K562 (cell line): ENCODE measurements at regions not wholly inside any gene's neighbourhood (a gene's known extent, or its start where the extent isn't known, plus 50 kb on each side); places are given as distances from the start of the nearest gene placed in this dataset.

Experiments used
- ATAC-seq: fragments of 200-7000 bp; cut with Tn5 transposase; 3 replicates; pipeline ENCODE4 v1.9.1; 2020; ENCODE audit warnings: moderate library complexity
- BruUV-seq: library from RNA; stranded (reverse); fragments of 400-500 nt; replicated peaks from 2 replicates; lab custom pipeline; 2021; lab: Mats Ljungman, UMichigan
- CTCF ChIA-PET: fragments of 300-600 bp; formaldehyde crosslinking; extraction: SDS; loops from one replicate; lab custom pipeline; 2021; ENCODE audit warnings: low intra/inter-chr PET ratio; lab: Yijun Ruan, JAX
- POLR2A ChIA-PET: fragments of 300-600, 350-650 bp; sonication (Branson Sonifier 250); formaldehyde crosslinking; extraction: SDS; loops from one replicate; lab custom pipeline; 2021; ENCODE audit warnings: antibody characterized with exemption, inconsistent platforms; lab: Yijun Ruan, JAX
- DNase-seq, 4 experiments: peaks; one replicate each; pipeline versions ENCODE4 v3.0.0 to v3.0.0-alpha.2; 2011 to 2018; ENCODE audit warnings: low spot score in 3 of 4, mixed read lengths in 3 of 4; ENCODE audit errors: extremely low read depth in 1 of 4
- FAIRE-seq: peaks from 2 replicates; lab custom pipeline; 2011; peaks lifted over from hg19 to GRCh38; lab: Jason Lieb, UNC
- H2AFZ ChIP-seq: 2 replicates; pipeline ENCODE4 v1.6.0; 2011; ENCODE audit warnings: low read depth, low read length, control low read depth, inconsistent platforms
- H3K27ac ChIP-seq: fragments of 200-600 bp; 3 replicates; pipeline ENCODE4 v1.8.0; 2011; ENCODE audit warnings: low read depth, mild to moderate bottlenecking, control low read depth, inconsistent platforms, low read length, moderate library complexity, mixed read lengths; ENCODE audit errors: extremely low read depth
- H3K27me3 ChIP-seq, 2 experiments: fragments of 300-600 bp in 1 of 2; 2 replicates in 1 of 2; 3 replicates in 1 of 2; pipeline versions ENCODE4 v1.6.0 to v1.8.0; 2011; ENCODE audit warnings: inconsistent platforms in 2 of 2, low read length in 2 of 2, mild to moderate bottlenecking in 1 of 2, mixed read lengths in 1 of 2, moderate library complexity in 1 of 2; ENCODE audit not compliant: control insufficient read depth in 2 of 2, insufficient read depth in 2 of 2
- H3K36me3 ChIP-seq: fragments of 300-600 bp; 3 replicates; pipeline ENCODE4 v1.8.0; 2011; ENCODE audit warnings: mild to moderate bottlenecking, low read length, inconsistent platforms; ENCODE audit not compliant: control insufficient read depth, insufficient read depth
- H3K4me1 ChIP-seq, 2 experiments: fragments of 200-600 bp in 1 of 2; replicated peaks in 1 of 2; 2 replicates in 1 of 2; 3 replicates in 1 of 2; pipeline versions ENCODE4 v1.5.1 to v1.8.0; 2011; ENCODE audit warnings: inconsistent platforms in 2 of 2, low read length in 2 of 2, mild to moderate bottlenecking in 1 of 2, mixed read lengths in 1 of 2, moderate library complexity in 1 of 2; ENCODE audit not compliant: control insufficient read depth in 2 of 2, insufficient read depth in 2 of 2
- H3K4me2 ChIP-seq: 2 replicates; pipeline ENCODE4 v1.6.1; 2011; ENCODE audit warnings: low read length, control low read depth, inconsistent platforms, mixed read lengths; ENCODE audit not compliant: insufficient read depth
- H3K4me3 ChIP-seq: fragments of 200-600 bp; sonication (generic), shearing (Covaris generic); 2 replicates; pipeline ENCODE4 v1.5.1; 2016; ENCODE audit warnings: control low read depth, inconsistent platforms
- H3K79me2 ChIP-seq: fragments of 200-600 bp; 3 replicates; pipeline ENCODE4 v1.8.0; 2011; ENCODE audit warnings: low read length, inconsistent platforms; ENCODE audit not compliant: control insufficient read depth, insufficient read depth
- H3K9ac ChIP-seq, 2 experiments: 2 replicates each; pipeline versions ENCODE4 v1.6.0 to v1.6.1; 2011; ENCODE audit warnings: low read depth in 2 of 2, low read length in 2 of 2, control low read depth in 1 of 2, inconsistent platforms in 1 of 2, mild to moderate bottlenecking in 1 of 2, mixed read lengths in 1 of 2; ENCODE audit not compliant: insufficient read depth in 1 of 2
- H3K9me1 ChIP-seq: one replicate; pipeline ENCODE4 v1.6.0; 2011; ENCODE audit warnings: inconsistent platforms, mild to moderate bottlenecking, low read length, moderate library complexity; ENCODE audit not compliant: control insufficient read depth, insufficient read depth
- H3K9me3 ChIP-seq: replicated peaks from 2 replicates; pipeline ENCODE4 v1.5.1; 2011; ENCODE audit warnings: low read depth, low read length, inconsistent platforms; ENCODE audit not compliant: control insufficient read depth, insufficient read depth
- H4K20me1 ChIP-seq: replicated peaks from 2 replicates; pipeline ENCODE4 v1.6.1; 2011; ENCODE audit warnings: low read length, inconsistent platforms, mixed read lengths; ENCODE audit not compliant: control insufficient read depth, insufficient read depth
- DPF2 ChIP-seq: fragments of 450-650 bp; IDR thresholded peaks from 2 replicates; pipeline ENCODE4 v1.6.1; 2016
- FOXA3 ChIP-seq, 2 experiments: fragments of 450-650 bp in 1 of 2; sonication (generic) in 1 of 2; formaldehyde crosslinking; IDR thresholded peaks in 1 of 2; conservative IDR thresholded peaks in 1 of 2; 2 replicates each; pipeline versions ENCODE4 v1.4.0 to v1.8.0; 2020 to 2022; ENCODE audit warnings: mild to moderate bottlenecking in 2 of 2, missing genetic modification reagents in 1 of 2
- NFIC ChIP-seq: fragments of 450-650 bp; IDR thresholded peaks from 2 replicates; pipeline ENCODE4 v1.6.1; 2017; ENCODE audit warnings: mild to moderate bottlenecking, inconsistent platforms
- NFRKB ChIP-seq: fragments of 450-650 bp; IDR thresholded peaks from 2 replicates; pipeline ENCODE4 v1.6.1; 2016; ENCODE audit warnings: low read depth
- NR3C1 ChIP-seq: sonication (generic); formaldehyde crosslinking; IDR thresholded peaks from 2 replicates; pipeline ENCODE4 v1.8.1; 2022; ENCODE audit warnings: missing genetic modification reagents
- RBM22 ChIP-seq: fragments of 200-400 bp; formaldehyde crosslinking; IDR thresholded peaks from 2 replicates; pipeline ENCODE4 v1.6.1; 2018; ENCODE audit warnings: low read length, low read depth; ENCODE audit not compliant: poor library complexity, severe bottlenecking
- SREBF2 ChIP-seq: sonication (generic); formaldehyde crosslinking; IDR thresholded peaks from 2 replicates; pipeline ENCODE4 v1.4.0; 2020; ENCODE audit warnings: mild to moderate bottlenecking, missing genetic modification reagents
- WGBS: fragments of 100-300 bp; shearing (Covaris generic); methylation state at CpG from one replicate; pipeline ENCODE4 v1.1.6; 2016; ENCODE audit warnings: low coverage, mixed read lengths; ENCODE audit not compliant: insufficient coverage; ENCODE audit errors: missing lambda C conversion rate; 5-methylcytosine and 5-hydroxymethylcytosine counted together
- in situ Hi-C: fragments of 300-500 bp; cut with MboI; formaldehyde crosslinking; loops from 4 replicates; pipeline ENCODE4 v1.15.0; 2018; ENCODE audit warnings: inconsistent platforms, mixed read lengths
- intact Hi-C: fragments of 100-400 bp; cut with micrococcal nuclease; formaldehyde crosslinking; loops from 2 replicates; pipeline ENCODE4 v1.14.2; 2022
- TF ChIP-seq, protein P1 (sequence below): fragments of 250-450 bp; sonication (Bioruptor Pico); IDR thresholded peaks from 2 replicates; pipeline ENCODE4 v1.9.0; 2021; ENCODE audit warnings: mild to moderate bottlenecking, inconsistent platforms

DNA sequence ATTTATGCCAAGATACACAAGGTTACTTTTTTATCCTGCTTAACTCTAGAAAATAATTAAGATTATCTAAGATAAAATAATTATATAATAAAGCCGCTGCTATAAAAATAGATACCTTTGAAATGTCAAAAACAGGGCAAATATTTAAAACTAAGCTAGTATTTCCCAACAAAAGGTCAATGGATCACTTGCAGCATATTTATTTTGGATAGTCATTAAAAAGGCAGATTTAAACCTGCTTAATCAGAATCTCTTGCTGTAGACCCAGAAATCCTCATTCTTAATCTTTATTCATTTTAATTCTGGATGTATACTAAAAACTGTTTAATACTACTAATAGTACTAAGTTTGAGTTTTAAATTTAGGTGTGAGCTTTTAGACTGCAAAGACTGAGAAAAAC lies 139.0 kb upstream of the CWC22 start:
- ATAC-seq (no peak), FAIRE-seq (no peak), DNase-seq (no peak)
- no peaks in the 10 kb centered on the region for H3K9me3 ChIP-seq
- H3K79me2 ChIP-seq: no peaks in the 10 kb centered on the region
- intact Hi-C loops (no loop called here), in situ Hi-C loops (no loop called here)
- TF ChIP-seq RBM22 (no peak), DPF2 (no peak), NR3C1 (no peak), NFIC (no peak), NFRKB (no peak), FOXA3 (CRISPR knock-in tag; conservative IDR thresholded peaks at IDR 0.05 in 1 of 2, IDR thresholded peaks at IDR 0.05 in 1 of 2) (no peak), SREBF2 (CRISPR knock-in tag) (no peak)
- TF ChIP-seq, protein P1, sequence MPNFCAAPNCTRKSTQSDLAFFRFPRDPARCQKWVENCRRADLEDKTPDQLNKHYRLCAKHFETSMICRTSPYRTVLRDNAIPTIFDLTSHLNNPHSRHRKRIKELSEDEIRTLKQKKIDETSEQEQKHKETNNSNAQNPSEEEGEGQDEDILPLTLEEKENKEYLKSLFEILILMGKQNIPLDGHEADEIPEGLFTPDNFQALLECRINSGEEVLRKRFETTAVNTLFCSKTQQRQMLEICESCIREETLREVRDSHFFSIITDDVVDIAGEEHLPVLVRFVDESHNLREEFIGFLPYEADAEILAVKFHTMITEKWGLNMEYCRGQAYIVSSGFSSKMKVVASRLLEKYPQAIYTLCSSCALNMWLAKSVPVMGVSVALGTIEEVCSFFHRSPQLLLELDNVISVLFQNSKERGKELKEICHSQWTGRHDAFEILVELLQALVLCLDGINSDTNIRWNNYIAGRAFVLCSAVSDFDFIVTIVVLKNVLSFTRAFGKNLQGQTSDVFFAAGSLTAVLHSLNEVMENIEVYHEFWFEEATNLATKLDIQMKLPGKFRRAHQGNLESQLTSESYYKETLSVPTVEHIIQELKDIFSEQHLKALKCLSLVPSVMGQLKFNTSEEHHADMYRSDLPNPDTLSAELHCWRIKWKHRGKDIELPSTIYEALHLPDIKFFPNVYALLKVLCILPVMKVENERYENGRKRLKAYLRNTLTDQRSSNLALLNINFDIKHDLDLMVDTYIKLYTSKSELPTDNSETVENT (CRISPR knock-in tag): no peak
- H3K27ac ChIP-seq: no peak overlapping the region
- H3K9me1 ChIP-seq: no peaks in the 10 kb centered on the region
- H4K20me1 ChIP-seq: no peaks in the 10 kb centered on the region
- CTCF ChIA-PET: no interaction called here
- H3K27me3 ChIP-seq: no peaks in the 10 kb centered on the region
- H3K4me2 ChIP-seq: no peak overlapping the region
- no peaks in the 10 kb centered on the region for H3K36me3 ChIP-seq
- H3K4me3 ChIP-seq: no peak overlapping the region
- no peak overlapping the region for H2AFZ ChIP-seq
- H3K9ac ChIP-seq: no peak overlapping the region
- H3K4me1 ChIP-seq: no peaks in the 10 kb centered on the region
- BruUV-seq: no TSS peak
- WGBS: 11% methylated on average over 1 of the region's 1 CpG
- POLR2A ChIA-PET: no interaction called here
